ENCODE measurements at regions not wholly inside any gene's neighbourhood (a gene's known extent, or its start where the extent isn't known, plus 50 kb on each side); places are given as distances from the start of the nearest gene placed in this dataset.

DNA sequence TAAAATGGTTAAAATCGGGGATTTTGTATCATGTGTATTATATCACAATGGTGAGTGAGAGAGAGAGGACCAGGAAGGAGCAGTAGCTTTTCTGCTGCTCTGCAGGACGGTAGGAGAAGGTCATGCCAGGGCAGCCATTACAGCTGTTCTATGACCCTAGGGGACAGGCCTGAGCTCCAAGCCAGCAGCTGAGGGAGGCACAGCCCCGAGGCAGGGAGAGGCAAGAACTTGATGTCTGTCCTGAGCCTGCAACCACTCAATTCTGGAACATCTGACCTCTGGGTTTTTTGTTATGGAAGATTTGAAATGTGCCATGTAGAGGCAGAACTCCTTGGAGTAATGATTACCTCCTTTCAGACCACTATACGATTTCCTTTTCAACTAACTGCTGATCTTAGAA is 135.8 kb upstream of the SH3BP4 start (continued):
- TF ChIP-seq SIX5 (IDR thresholded peaks at IDR 0.05; ENCODE audit: low read depth, low read length, severe bottlenecking), result no peak
- TF ChIP-seq, protein P1, sequence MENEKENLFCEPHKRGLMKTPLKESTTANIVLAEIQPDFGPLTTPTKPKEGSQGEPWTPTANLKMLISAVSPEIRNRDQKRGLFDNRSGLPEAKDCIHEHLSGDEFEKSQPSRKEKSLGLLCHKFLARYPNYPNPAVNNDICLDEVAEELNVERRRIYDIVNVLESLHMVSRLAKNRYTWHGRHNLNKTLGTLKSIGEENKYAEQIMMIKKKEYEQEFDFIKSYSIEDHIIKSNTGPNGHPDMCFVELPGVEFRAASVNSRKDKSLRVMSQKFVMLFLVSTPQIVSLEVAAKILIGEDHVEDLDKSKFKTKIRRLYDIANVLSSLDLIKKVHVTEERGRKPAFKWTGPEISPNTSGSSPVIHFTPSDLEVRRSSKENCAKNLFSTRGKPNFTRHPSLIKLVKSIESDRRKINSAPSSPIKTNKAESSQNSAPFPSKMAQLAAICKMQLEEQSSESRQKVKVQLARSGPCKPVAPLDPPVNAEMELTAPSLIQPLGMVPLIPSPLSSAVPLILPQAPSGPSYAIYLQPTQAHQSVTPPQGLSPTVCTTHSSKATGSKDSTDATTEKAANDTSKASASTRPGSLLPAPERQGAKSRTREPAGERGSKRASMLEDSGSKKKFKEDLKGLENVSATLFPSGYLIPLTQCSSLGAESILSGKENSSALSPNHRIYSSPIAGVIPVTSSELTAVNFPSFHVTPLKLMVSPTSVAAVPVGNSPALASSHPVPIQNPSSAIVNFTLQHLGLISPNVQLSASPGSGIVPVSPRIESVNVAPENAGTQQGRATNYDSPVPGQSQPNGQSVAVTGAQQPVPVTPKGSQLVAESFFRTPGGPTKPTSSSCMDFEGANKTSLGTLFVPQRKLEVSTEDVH (IDR thresholded peaks at IDR 0.05; ENCODE audit: low read depth, partially characterized antibody), result no peak

DNA sequence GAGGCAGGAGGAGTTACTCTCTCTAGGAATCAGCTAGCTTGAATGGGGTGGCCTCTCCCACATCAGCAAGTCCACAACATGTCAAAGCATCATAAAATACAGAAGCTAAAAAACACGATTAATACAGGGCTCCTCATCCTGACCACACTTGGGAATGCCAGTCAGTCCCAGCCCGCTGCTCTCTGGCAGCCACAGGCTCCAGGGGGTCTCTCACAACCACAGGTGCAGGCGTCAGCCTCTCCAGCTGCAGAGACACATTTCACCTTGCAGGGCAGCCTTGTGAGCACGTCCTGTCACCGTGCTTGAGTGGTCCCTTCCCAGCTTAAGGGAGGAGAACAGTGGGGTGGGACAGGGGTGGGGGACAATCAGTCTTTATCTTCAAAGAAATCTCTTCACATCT is 137.4 kb upstream of the SH3BP4 start:
- RAD21 ChIA-PET (ENCODE audit: unreplicated experiment), result no interaction called here
- H3K27ac ChIP-seq (ENCODE audit: control insufficient read depth, insufficient read depth), result no peak overlapping the region
- no peaks in the 10 kb centered on the region for H3K36me3 ChIP-seq (ENCODE audit: control insufficient read depth in 2 of 2, insufficient read depth in 2 of 2, low read length in 1 of 2)
- ATAC-seq (no peak), DNase-seq (ENCODE audit: low read depth, low spot score) (no peak), FAIRE-seq (no peak)
- in situ Hi-C loops (cut with MboI), result no loop called here
- CTCF ChIA-PET, result no interaction called here
- no peaks in the 10 kb centered on the region for H3K9me3 ChIP-seq (replicated peaks; ENCODE audit: control insufficient read depth, insufficient read depth, low read length)
- BruUV-seq (replicated peaks), result no TSS peak
- H3K79me2 ChIP-seq (ENCODE audit: control insufficient read depth, insufficient read depth, low read length), result no peaks in the 10 kb centered on the region
- no peaks in the 10 kb centered on the region for H3K4me1 ChIP-seq (ENCODE audit: control insufficient read depth, insufficient read depth, low read length)
- no peak overlapping the region for H2AFZ ChIP-seq (ENCODE audit: control insufficient read depth, low read depth, low read length)
- no peaks in the 10 kb centered on the region for H4K20me1 ChIP-seq (ENCODE audit: control insufficient read depth, insufficient read depth)
- SMC1A ChIA-PET (ENCODE audit: uncharacterized antibody, unreplicated experiment), result no interaction called here
- no peak overlapping the region for H3K9ac ChIP-seq (ENCODE audit: control insufficient read depth, insufficient read depth, low read length)
- no peak overlapping the region for H3K4me3 ChIP-seq
- 3% methylated on average over 5 of the region's 5 CpGs for WGBS (ENCODE audit: insufficient coverage, insufficient replicate concordance, low lambda C conversion rate, missing lambda C conversion rate)
- H3K27me3 ChIP-seq (replicated peaks in 1 of 2; ENCODE audit: control insufficient read depth in 2 of 2, insufficient read depth in 2 of 2, low read length in 1 of 2), result no peaks in the 10 kb centered on the region
- POLR2A ChIA-PET, result no interaction called here
- H3K4me2 ChIP-seq (ENCODE audit: control insufficient read depth, insufficient read depth), result no peak overlapping the region
- intact Hi-C loops (cut with micrococcal nuclease; ENCODE audit: unreplicated experiment), result no loop called here
- TF ChIP-seq RCOR1 (conservative IDR thresholded peaks at IDR 0.05; ENCODE audit: low read depth, low read length) (no peak), NBN (IDR thresholded peaks at IDR 0.05) (no peak), SIX5 (IDR thresholded peaks at IDR 0.05; ENCODE audit: low read depth, low read length, severe bottlenecking) (no peak), TARDBP (IDR thresholded peaks at IDR 0.05; ENCODE audit: borderline replicate concordance) (no peak), ZNF207 (IDR thresholded peaks at IDR 0.05; ENCODE audit: borderline replicate concordance) (no peak), SPI1 (IDR thresholded peaks at IDR 0.05; ENCODE audit: borderline replicate concordance, insufficient read depth, low read depth, low read length) (no peak), HDAC2 (IDR thresholded peaks at IDR 0.05) (no peak), SMC3 (IDR thresholded peaks at IDR 0.05; ENCODE audit: borderline replicate concordance, low read length) (no peak), MXI1 (IDR thresholded peaks at IDR 0.05; ENCODE audit: low read depth, low read length) (no peak), PAX5 (IDR thresholded peaks at IDR 0.05; ENCODE audit: borderline replicate concordance, low read depth, low read length) (no peak), PML (IDR thresholded peaks at IDR 0.05; ENCODE audit: low read length) (no peak), CBFB (IDR thresholded peaks at IDR 0.05; ENCODE audit: low read depth) (no peak), BCL11A (IDR thresholded peaks at IDR 0.05; ENCODE audit: low read depth, low read length) (no peak)
- TF ChIP-seq, protein P2, sequence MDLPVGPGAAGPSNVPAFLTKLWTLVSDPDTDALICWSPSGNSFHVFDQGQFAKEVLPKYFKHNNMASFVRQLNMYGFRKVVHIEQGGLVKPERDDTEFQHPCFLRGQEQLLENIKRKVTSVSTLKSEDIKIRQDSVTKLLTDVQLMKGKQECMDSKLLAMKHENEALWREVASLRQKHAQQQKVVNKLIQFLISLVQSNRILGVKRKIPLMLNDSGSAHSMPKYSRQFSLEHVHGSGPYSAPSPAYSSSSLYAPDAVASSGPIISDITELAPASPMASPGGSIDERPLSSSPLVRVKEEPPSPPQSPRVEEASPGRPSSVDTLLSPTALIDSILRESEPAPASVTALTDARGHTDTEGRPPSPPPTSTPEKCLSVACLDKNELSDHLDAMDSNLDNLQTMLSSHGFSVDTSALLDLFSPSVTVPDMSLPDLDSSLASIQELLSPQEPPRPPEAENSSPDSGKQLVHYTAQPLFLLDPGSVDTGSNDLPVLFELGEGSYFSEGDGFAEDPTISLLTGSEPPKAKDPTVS (IDR thresholded peaks at IDR 0.05; ENCODE audit: low read depth, low read length), result no peak
- TF ChIP-seq, protein P3, sequence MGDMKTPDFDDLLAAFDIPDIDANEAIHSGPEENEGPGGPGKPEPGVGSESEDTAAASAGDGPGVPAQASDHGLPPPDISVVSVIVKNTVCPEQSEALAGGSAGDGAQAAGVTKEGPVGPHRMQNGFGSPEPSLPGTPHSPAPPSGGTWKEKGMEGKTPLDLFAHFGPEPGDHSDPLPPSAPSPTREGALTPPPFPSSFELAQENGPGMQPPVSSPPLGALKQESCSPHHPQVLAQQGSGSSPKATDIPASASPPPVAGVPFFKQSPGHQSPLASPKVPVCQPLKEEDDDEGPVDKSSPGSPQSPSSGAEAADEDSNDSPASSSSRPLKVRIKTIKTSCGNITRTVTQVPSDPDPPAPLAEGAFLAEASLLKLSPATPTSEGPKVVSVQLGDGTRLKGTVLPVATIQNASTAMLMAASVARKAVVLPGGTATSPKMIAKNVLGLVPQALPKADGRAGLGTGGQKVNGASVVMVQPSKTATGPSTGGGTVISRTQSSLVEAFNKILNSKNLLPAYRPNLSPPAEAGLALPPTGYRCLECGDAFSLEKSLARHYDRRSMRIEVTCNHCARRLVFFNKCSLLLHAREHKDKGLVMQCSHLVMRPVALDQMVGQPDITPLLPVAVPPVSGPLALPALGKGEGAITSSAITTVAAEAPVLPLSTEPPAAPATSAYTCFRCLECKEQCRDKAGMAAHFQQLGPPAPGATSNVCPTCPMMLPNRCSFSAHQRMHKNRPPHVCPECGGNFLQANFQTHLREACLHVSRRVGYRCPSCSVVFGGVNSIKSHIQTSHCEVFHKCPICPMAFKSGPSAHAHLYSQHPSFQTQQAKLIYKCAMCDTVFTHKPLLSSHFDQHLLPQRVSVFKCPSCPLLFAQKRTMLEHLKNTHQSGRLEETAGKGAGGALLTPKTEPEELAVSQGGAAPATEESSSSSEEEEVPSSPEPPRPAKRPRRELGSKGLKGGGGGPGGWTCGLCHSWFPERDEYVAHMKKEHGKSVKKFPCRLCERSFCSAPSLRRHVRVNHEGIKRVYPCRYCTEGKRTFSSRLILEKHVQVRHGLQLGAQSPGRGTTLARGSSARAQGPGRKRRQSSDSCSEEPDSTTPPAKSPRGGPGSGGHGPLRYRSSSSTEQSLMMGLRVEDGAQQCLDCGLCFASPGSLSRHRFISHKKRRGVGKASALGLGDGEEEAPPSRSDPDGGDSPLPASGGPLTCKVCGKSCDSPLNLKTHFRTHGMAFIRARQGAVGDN (IDR thresholded peaks at IDR 0.05), result no peak
